HFF-Myc (cell line): ENCODE measurements at regions not wholly inside any gene's neighbourhood (a gene's known extent, or its start where the extent isn't known, plus 50 kb on each side); places are given as distances from the start of the nearest gene placed in this dataset.

ENCODE experiments used
- DNase-seq: peaks from one replicate; pipeline ENCODE4 v3.0.0-alpha.2; 2011; ENCODE audit warnings: low read depth; ENCODE audit errors: extremely low read depth
- H3K4me3 ChIP-seq: replicated peaks from 2 replicates; pipeline ENCODE4 v1.5.1; 2011; ENCODE audit warnings: low read depth, mild to moderate bottlenecking, control low read depth, low read length
- TF ChIP-seq, protein P1 (sequence below): IDR thresholded peaks from 2 replicates; pipeline ENCODE4 v1.5.1; 2012; ENCODE audit warnings: mild to moderate bottlenecking, low read depth, low read length, control low read depth; ENCODE audit errors: missing control alignments

DNA sequence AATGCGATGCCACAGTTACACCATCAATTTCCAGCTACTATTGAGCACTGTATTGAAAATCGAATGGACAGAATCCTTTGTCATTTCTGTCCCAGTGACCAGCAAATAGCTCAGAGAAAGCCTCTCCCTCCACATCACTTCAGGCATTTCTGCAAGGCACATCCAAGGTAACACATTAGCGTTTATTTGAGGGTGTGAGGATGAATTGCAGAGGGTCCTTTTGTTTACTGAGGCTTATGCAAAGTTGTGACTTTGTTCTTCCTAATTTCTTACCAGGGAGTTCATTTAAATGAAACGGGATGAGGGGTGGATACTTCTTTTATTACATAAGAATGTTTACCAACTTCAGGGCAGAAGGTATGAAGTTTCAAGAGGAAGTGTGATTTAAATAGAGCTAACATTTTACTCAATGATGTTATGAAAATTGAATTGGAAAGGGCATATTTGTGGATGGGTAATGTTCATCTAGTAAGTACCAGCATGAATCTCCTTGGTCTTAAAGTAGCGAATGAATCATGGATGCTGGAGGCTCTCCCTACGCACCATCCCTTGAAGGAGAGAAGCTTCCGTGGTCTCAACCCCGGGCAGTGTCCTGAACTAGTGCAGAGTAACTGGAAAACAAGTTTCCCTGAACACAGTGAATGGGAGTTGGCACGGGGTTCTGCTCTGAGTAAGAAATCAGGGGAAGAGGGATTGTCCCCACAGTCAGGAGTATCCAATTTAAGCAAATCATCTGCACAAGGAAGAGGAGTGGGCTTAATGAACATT, 756.5 kb downstream of the GALR1 start:
- TF ChIP-seq, protein P1, sequence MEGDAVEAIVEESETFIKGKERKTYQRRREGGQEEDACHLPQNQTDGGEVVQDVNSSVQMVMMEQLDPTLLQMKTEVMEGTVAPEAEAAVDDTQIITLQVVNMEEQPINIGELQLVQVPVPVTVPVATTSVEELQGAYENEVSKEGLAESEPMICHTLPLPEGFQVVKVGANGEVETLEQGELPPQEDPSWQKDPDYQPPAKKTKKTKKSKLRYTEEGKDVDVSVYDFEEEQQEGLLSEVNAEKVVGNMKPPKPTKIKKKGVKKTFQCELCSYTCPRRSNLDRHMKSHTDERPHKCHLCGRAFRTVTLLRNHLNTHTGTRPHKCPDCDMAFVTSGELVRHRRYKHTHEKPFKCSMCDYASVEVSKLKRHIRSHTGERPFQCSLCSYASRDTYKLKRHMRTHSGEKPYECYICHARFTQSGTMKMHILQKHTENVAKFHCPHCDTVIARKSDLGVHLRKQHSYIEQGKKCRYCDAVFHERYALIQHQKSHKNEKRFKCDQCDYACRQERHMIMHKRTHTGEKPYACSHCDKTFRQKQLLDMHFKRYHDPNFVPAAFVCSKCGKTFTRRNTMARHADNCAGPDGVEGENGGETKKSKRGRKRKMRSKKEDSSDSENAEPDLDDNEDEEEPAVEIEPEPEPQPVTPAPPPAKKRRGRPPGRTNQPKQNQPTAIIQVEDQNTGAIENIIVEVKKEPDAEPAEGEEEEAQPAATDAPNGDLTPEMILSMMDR: no peak
- no peak overlapping the region for H3K4me3 ChIP-seq
- DNase-seq: no peak

- TF ChIP-seq, protein P1: no peak
- DNase-seq: no peak
Observed at GRCh38 chr18:78006774-78007260, 757.2 kb downstream of the GALR1 start.

GRCh38 chr18:78010363-78010762, 760.7 kb downstream of the GALR1 start:
- TF ChIP-seq, protein P1: no peak
- DNase-seq: no peak
- H3K4me3 ChIP-seq: no peak overlapping the region

More at GRCh38 chr18:78006774-78007260, 757.2 kb downstream of the GALR1 start:
- H3K4me3 ChIP-seq: no peak overlapping the region

- DNase-seq: no peak
- no peak overlapping the region for H3K4me3 ChIP-seq
- TF ChIP-seq, protein P1: no peak
Observed at GRCh38 chr18:78017869-78018268, 768.2 kb downstream of the GALR1 start.

DNA sequence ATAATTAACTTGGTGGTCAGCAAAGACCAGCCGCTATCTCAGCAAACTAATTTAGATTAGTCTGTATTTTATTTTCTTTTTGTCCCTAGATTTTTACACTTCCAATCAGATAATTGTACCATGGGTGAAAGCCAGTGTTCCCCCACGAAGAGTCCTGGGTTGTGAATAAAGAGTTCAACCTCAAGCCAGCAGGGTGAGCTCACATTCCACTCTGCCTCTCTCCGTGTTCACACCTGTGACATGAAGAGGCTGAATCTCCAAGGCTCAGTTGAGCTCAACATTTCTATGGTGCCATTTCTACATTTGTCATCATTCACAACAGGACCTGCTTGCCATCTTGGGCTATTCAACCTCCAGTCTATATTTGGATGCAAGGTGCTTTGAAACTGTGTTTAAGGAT, 771.5 kb downstream of the GALR1 start:
- no peak overlapping the region for H3K4me3 ChIP-seq
- no peak for DNase-seq
- TF ChIP-seq, protein P1: no peak

DNA sequence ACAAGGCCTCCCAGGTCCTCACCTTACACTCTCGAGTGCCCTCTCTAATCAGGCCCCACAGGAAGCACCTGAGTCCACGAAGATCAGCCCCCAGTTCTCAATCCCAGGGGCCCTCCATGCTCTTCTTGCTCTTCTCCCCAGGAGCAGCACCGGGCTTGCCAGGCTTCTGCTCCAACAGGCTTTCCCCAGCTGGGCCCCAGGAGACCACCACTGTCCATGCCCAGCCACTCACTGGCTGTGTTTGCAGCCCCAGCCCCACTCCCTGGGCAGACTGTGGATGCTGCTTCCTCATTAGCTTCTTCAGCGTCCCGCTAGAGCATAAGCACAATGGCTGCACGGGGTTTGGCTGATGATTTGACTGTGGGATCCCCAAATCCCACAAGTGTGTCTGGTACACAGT, 781.9 kb downstream of the GALR1 start:
- no peak for DNase-seq
- H3K4me3 ChIP-seq: no peak overlapping the region
- TF ChIP-seq, protein P1: no peak
